ENCODE measurements at regions not wholly inside any gene's neighbourhood (a gene's known extent, or its start where the extent isn't known, plus 50 kb on each side); places are given as distances from the start of the nearest gene placed in this dataset.

GRCh38 chrX:134714633-134715110 is 56.4 kb upstream of the PLAC1 start:
- Mint-ChIP-seq H3K9me3 (ENCODE audit: low read depth, unreplicated experiment) (no peaks in the 10 kb centered on the region), H3K36me3 (ENCODE audit: insufficient read depth, unreplicated experiment) (peaks cover 4% of the 10 kb centered on the region), H3K4me3 (ENCODE audit: low read depth, unreplicated experiment) (no peak overlapping the region), H3K27ac (ENCODE audit: unreplicated experiment) (no peak overlapping the region), H3K4me1 (ENCODE audit: low read depth, unreplicated experiment) (peaks cover 10% of the 10 kb centered on the region), H3K27me3 (ENCODE audit: unreplicated experiment) (peaks cover 7% of the 10 kb centered on the region)
- no TSS peak for BruUV-seq (replicated peaks)
- CTCF ChIA-PET, result no interaction called here
- TF ChIP-seq CTCF (IDR thresholded peaks at IDR 0.05; ENCODE audit: unreplicated experiment), result no peak
- no peak for DNase-seq
- intact Hi-C loops (cut with micrococcal nuclease; ENCODE audit: unreplicated experiment), result loop anchor here (5.0 kb wide), 1 partner anchor 42 kb away; no protein-coding TSS in a partner anchor

- TF ChIP-seq CTCF (IDR thresholded peaks at IDR 0.05; ENCODE audit: unreplicated experiment), result no peak
- peaks cover 1% of the 10 kb centered on the region for H3K36me3 Mint-ChIP-seq (ENCODE audit: insufficient read depth, unreplicated experiment)
- H3K27ac Mint-ChIP-seq (ENCODE audit: unreplicated experiment), result no peak overlapping the region
- BruUV-seq (replicated peaks), result no TSS peak
- CTCF ChIA-PET, result no interaction called here
- H3K9me3 Mint-ChIP-seq (ENCODE audit: low read depth, unreplicated experiment), result no peaks in the 10 kb centered on the region
- no peak for DNase-seq
- no peak overlapping the region for H3K4me3 Mint-ChIP-seq (ENCODE audit: low read depth, unreplicated experiment)
- H3K4me1 Mint-ChIP-seq (ENCODE audit: low read depth, unreplicated experiment), result peaks cover 7% of the 10 kb centered on the region
- H3K27me3 Mint-ChIP-seq (ENCODE audit: unreplicated experiment), result peaks cover 7% of the 10 kb centered on the region
- intact Hi-C loops (cut with micrococcal nuclease; ENCODE audit: unreplicated experiment), result no loop called here
Measured at GRCh38 chrX:134713618-134714107, 55.4 kb upstream of the PLAC1 start.

GRCh38 chrX:134712272-134712671 is 54.0 kb upstream of the PLAC1 start:
- H3K4me3 Mint-ChIP-seq (ENCODE audit: low read depth, unreplicated experiment), result no peak overlapping the region
- H3K9me3 Mint-ChIP-seq (ENCODE audit: low read depth, unreplicated experiment), result no peaks in the 10 kb centered on the region
- H3K36me3 Mint-ChIP-seq (ENCODE audit: insufficient read depth, unreplicated experiment), result no peaks in the 10 kb centered on the region
- no peaks in the 10 kb centered on the region for H3K4me1 Mint-ChIP-seq (ENCODE audit: low read depth, unreplicated experiment)
- no peak overlapping the region for H3K27ac Mint-ChIP-seq (ENCODE audit: unreplicated experiment)
- intact Hi-C loops (cut with micrococcal nuclease; ENCODE audit: unreplicated experiment), result no loop called here
- no peak for TF ChIP-seq CTCF (IDR thresholded peaks at IDR 0.05; ENCODE audit: unreplicated experiment)
- no peak for DNase-seq
- no TSS peak for BruUV-seq (replicated peaks)
- CTCF ChIA-PET, result no interaction called here
- H3K27me3 Mint-ChIP-seq (ENCODE audit: unreplicated experiment), result peaks cover 7% of the 10 kb centered on the region

- H3K4me3 Mint-ChIP-seq (ENCODE audit: low read depth, unreplicated experiment), result no peak overlapping the region
- DNase-seq, result no peak
- H3K27me3 Mint-ChIP-seq (ENCODE audit: unreplicated experiment), result peaks cover 7% of the 10 kb centered on the region
- H3K9me3 Mint-ChIP-seq (ENCODE audit: low read depth, unreplicated experiment), result no peaks in the 10 kb centered on the region
- intact Hi-C loops (cut with micrococcal nuclease; ENCODE audit: unreplicated experiment), result no loop called here
- H3K27ac Mint-ChIP-seq (ENCODE audit: unreplicated experiment), result no peak overlapping the region
- no peak for TF ChIP-seq CTCF (IDR thresholded peaks at IDR 0.05; ENCODE audit: unreplicated experiment)
- BruUV-seq (replicated peaks), result no TSS peak
- H3K36me3 Mint-ChIP-seq (ENCODE audit: insufficient read depth, unreplicated experiment), result no peaks in the 10 kb centered on the region
- H3K4me1 Mint-ChIP-seq (ENCODE audit: low read depth, unreplicated experiment), result no peaks in the 10 kb centered on the region
- CTCF ChIA-PET, result no interaction called here
Measured at GRCh38 chrX:134711135-134711921, 53.1 kb upstream of the PLAC1 start.
